WTC11 (cell line): ENCODE measurements at regions not wholly inside any gene's neighbourhood (a gene's known extent, or its start where the extent isn't known, plus 50 kb on each side); places are given as distances from the start of the nearest gene placed in this dataset.

Source experiments
- ATAC-seq: fragments of 200-7000 bp; cut with Tn5 transposase; 2 replicates; pipeline ENCODE4 v1.10.0; 2021; ENCODE audit warnings: mild to moderate bottlenecking, moderate library complexity
- CTCF ChIA-PET: fragments of 300-600 bp; sonication (Branson Sonifier 250); formaldehyde crosslinking; loops from one replicate; lab custom pipeline; 2021; ENCODE audit warnings: antibody characterized with exemption; lab: Charles Lee
- POLR2A ChIA-PET: fragments of 350-600 bp; sonication (Branson Sonifier 250); formaldehyde crosslinking; loops from one replicate; lab custom pipeline; 2021; ENCODE audit warnings: antibody characterized with exemption; lab: Charles Lee
- DNase-seq: peaks from one replicate; pipeline ENCODE4 v3.0.0; 2021; ENCODE audit warnings: low spot score
- H3K27ac Mint-ChIP-seq: 2 replicates; pipeline ENCODE4 v1.8.0; 2021; ENCODE audit warnings: mixed read lengths
- H3K27me3 Mint-ChIP-seq: 2 replicates; pipeline ENCODE4 v1.8.0; 2021; ENCODE audit warnings: low read depth, mild to moderate bottlenecking, moderate library complexity, mixed read lengths
- H3K36me3 Mint-ChIP-seq: 2 replicates; pipeline ENCODE4 v1.8.0; 2021; ENCODE audit warnings: mixed read lengths
- H3K4me1 Mint-ChIP-seq: 2 replicates; pipeline ENCODE4 v1.8.0; 2022; ENCODE audit warnings: mixed read lengths
- H3K4me3 Mint-ChIP-seq: 2 replicates; pipeline ENCODE4 v1.8.0; 2021; ENCODE audit warnings: mild to moderate bottlenecking, moderate library complexity, mixed read lengths
- H3K9me3 Mint-ChIP-seq: 2 replicates; pipeline ENCODE4 v1.8.0; 2021; ENCODE audit warnings: mixed read lengths
- AR ChIP-seq: fragments of 250-450 bp; sonication (Bioruptor Pico); IDR thresholded peaks from 2 replicates; pipeline ENCODE4 v1.9.0; 2021; ENCODE audit warnings: mild to moderate bottlenecking
- CBFB ChIP-seq: sonication (generic); formaldehyde crosslinking; IDR thresholded peaks from 2 replicates; pipeline ENCODE4 v1.8.1; 2022; ENCODE audit warnings: mild to moderate bottlenecking, low read depth, missing genetic modification reagents
- ESRRA ChIP-seq: sonication (generic); formaldehyde crosslinking; IDR thresholded peaks from 2 replicates; pipeline ENCODE4 v1.8.1; 2022; ENCODE audit warnings: mild to moderate bottlenecking, missing genetic modification reagents, borderline replicate concordance
- FOXP1 ChIP-seq: sonication (generic); formaldehyde crosslinking; IDR thresholded peaks from 2 replicates; pipeline ENCODE4 v1.8.0; 2022; ENCODE audit warnings: missing genetic modification reagents, mild to moderate bottlenecking, moderate library complexity, borderline replicate concordance
- FOXP4 ChIP-seq: sonication (generic); formaldehyde crosslinking; IDR thresholded peaks from 2 replicates; pipeline ENCODE4 v1.8.0; 2022; ENCODE audit warnings: mild to moderate bottlenecking, missing genetic modification reagents
- HMGA2 ChIP-seq: fragments of 250-450 bp; sonication (Bioruptor Pico); IDR thresholded peaks from 2 replicates; pipeline ENCODE4 v1.4.0; 2021; ENCODE audit warnings: mild to moderate bottlenecking, moderate library complexity
- IRF1 ChIP-seq: sonication (generic); formaldehyde crosslinking; IDR thresholded peaks from 2 replicates; pipeline ENCODE4 v1.8.0; 2023; ENCODE audit warnings: missing genetic modification reagents
- NFATC4 ChIP-seq: fragments of 250-450 bp; sonication (Bioruptor Pico); IDR thresholded peaks from 2 replicates; pipeline ENCODE4 v1.9.0; 2021; ENCODE audit warnings: mild to moderate bottlenecking
- NFYB ChIP-seq: sonication (generic); formaldehyde crosslinking; conservative IDR thresholded peaks from 2 replicates; pipeline ENCODE4 v1.8.0; 2022; ENCODE audit warnings: low read depth, missing genetic modification reagents
- RORB ChIP-seq: fragments of 250-450 bp; sonication (Bioruptor Pico); IDR thresholded peaks from 2 replicates; pipeline ENCODE4 v1.9.0; 2021; ENCODE audit warnings: mild to moderate bottlenecking
- SP1 ChIP-seq: sonication (generic); formaldehyde crosslinking; conservative IDR thresholded peaks from 2 replicates; pipeline ENCODE4 v1.8.1; 2022; ENCODE audit warnings: missing genetic modification reagents
- STAT6 ChIP-seq: sonication (generic); formaldehyde crosslinking; conservative IDR thresholded peaks from 2 replicates; pipeline ENCODE4 v1.8.1; 2023; ENCODE audit warnings: mild to moderate bottlenecking, low read depth, missing genetic modification reagents, moderate library complexity
- TP53 ChIP-seq: sonication (generic); formaldehyde crosslinking; IDR thresholded peaks from 2 replicates; pipeline ENCODE4 v1.8.1; 2023; ENCODE audit warnings: mild to moderate bottlenecking, missing genetic modification reagents
- USF1 ChIP-seq: sonication (generic); formaldehyde crosslinking; IDR thresholded peaks from 2 replicates; pipeline ENCODE4 v1.8.0; 2022; ENCODE audit warnings: mild to moderate bottlenecking, missing genetic modification reagents
- ZNF281 ChIP-seq: sonication (generic); formaldehyde crosslinking; IDR thresholded peaks from 2 replicates; pipeline ENCODE4 v1.8.0; 2023; ENCODE audit warnings: mild to moderate bottlenecking, missing genetic modification reagents
- ZNF317 ChIP-seq: sonication (generic); formaldehyde crosslinking; IDR thresholded peaks from 2 replicates; pipeline ENCODE4 v1.8.1; 2023; ENCODE audit warnings: low read depth, mild to moderate bottlenecking, moderate library complexity, missing genetic modification reagents, borderline replicate concordance
- ZNF671 ChIP-seq: fragments of 250-450 bp; sonication (Bioruptor Pico); IDR thresholded peaks from 2 replicates; pipeline ENCODE4 v1.8.0; 2021; ENCODE audit warnings: mild to moderate bottlenecking

- no peak for TF ChIP-seq ZNF281 (CRISPR knock-in tag)
- TF ChIP-seq RORB = no peak
- no peak for TF ChIP-seq USF1
- TF ChIP-seq AR (CRISPR knock-in tag) = no peak
- no peak for TF ChIP-seq ZNF671
- TF ChIP-seq ZNF317 (CRISPR knock-in tag) = no peak
- TF ChIP-seq, all 79 proteins: peak for 0
Observed at GRCh38 chr10:11393858-11394257, 217.6 kb downstream of the USP6NL start (continued).

- CTCF ChIA-PET = no interaction called here
- Mint-ChIP-seq H3K9me3 (peaks cover 5% of the 10 kb centered on the region; the same call in 1 of the 2 replicates), H3K27me3 (no peaks in the 10 kb centered on the region), H3K4me1 (no peaks in the 10 kb centered on the region), H3K36me3 (no peaks in the 10 kb centered on the region), H3K27ac (no peak overlapping the region), H3K4me3 (no peak overlapping the region)
- no peak for TF ChIP-seq ESRRA (CRISPR knock-in tag)
- ATAC-seq (no peak), DNase-seq (no peak)
- POLR2A ChIA-PET = no interaction called here
Observed at GRCh38 chr10:11392776-11393175, 218.7 kb downstream of the USP6NL start.

GRCh38 chr10:11388996-11389395 lies 222.5 kb downstream of the USP6NL start:
- Mint-ChIP-seq H3K4me1 (peaks cover 12% of the 10 kb centered on the region), H3K27me3 (no peaks in the 10 kb centered on the region; the same call in 1 of the 2 replicates), H3K36me3 (no peaks in the 10 kb centered on the region), H3K9me3 (peaks cover 8% of the 10 kb centered on the region; the same call in 1 of the 2 replicates), H3K4me3 (no peak overlapping the region), H3K27ac (no peak overlapping the region)
- CTCF ChIA-PET = no interaction called here
- DNase-seq = no peak
- no peak for ATAC-seq
- POLR2A ChIA-PET = no interaction called here
- no peak for TF ChIP-seq STAT6 (CRISPR knock-in tag)
- TF ChIP-seq HMGA2 = no peak
- no peak for TF ChIP-seq SP1 (CRISPR knock-in tag)
- no peak for TF ChIP-seq IRF1 (CRISPR knock-in tag)
- TF ChIP-seq NFYB (CRISPR knock-in tag) = no peak
- no peak for TF ChIP-seq ZNF281 (CRISPR knock-in tag)
- no peak for TF ChIP-seq TP53 (CRISPR knock-in tag)
- no peak for TF ChIP-seq CBFB (CRISPR knock-in tag)
- no peak for TF ChIP-seq FOXP4 (CRISPR knock-in tag)
- TF ChIP-seq ZNF317 (CRISPR knock-in tag) = no peak
- TF ChIP-seq NFATC4 (CRISPR knock-in tag) = no peak
- TF ChIP-seq FOXP1 = no peak
